Neural cell (in vitro differentiated cells): ENCODE measurements at regions not wholly inside any gene's neighbourhood (a gene's known extent, or its start where the extent isn't known, plus 50 kb on each side); places are given as distances from the start of the nearest gene placed in this dataset.

ENCODE experiments used
- H2AFZ ChIP-seq: fragments of 200-600, 300-800 bp; sonication (generic), shearing (Covaris generic); 2 replicates; pipeline ENCODE4 v1.6.0; 2014; ENCODE audit warnings: low read depth, mild to moderate bottlenecking, antibody characterized with exemption, low read length, moderate library complexity
- H3F3A ChIP-seq: fragments of 200-600 bp; shearing (Covaris generic); 2 replicates; pipeline ENCODE4 v1.6.1; 2016; ENCODE audit warnings: mild to moderate bottlenecking, moderate library complexity, mixed read lengths, antibody characterized with exemption, low read length; ENCODE audit not compliant: insufficient read depth, poor library complexity, severe bottlenecking
- H3K27ac ChIP-seq: fragments of 200-600, 300-800 bp; sonication (generic), shearing (Covaris generic); 2 replicates; pipeline ENCODE4 v1.5.1; 2014; ENCODE audit warnings: mild to moderate bottlenecking, low read length, moderate library complexity
- H3K27me3 ChIP-seq: fragments of 300-800, 200-600 bp; sonication (generic), shearing (Covaris generic); 2 replicates; pipeline ENCODE4 v1.6.0; 2014; ENCODE audit warnings: mild to moderate bottlenecking, low read depth, low read length, moderate library complexity; ENCODE audit not compliant: insufficient read depth
- H3K36me3 ChIP-seq: fragments of 300-800, 200-600 bp; sonication (generic), shearing (Covaris generic); 2 replicates; pipeline ENCODE4 v1.5.1; 2014; ENCODE audit warnings: mild to moderate bottlenecking, antibody characterized with exemption, low read length, moderate library complexity; ENCODE audit not compliant: insufficient read depth
- H3K4me2 ChIP-seq: fragments of 300-800, 200-600 bp; sonication (generic), shearing (Covaris generic); 2 replicates; pipeline ENCODE4 v1.6.0; 2014; ENCODE audit warnings: mild to moderate bottlenecking, low read length
- H3K4me3 ChIP-seq: fragments of 300-800, 200-600 bp; sonication (generic), shearing (Covaris generic); 2 replicates; pipeline ENCODE4 v1.5.1; 2014; ENCODE audit warnings: mild to moderate bottlenecking, low read length, moderate library complexity
- H3K79me2 ChIP-seq: fragments of 200-600 bp; shearing (Covaris generic); replicated peaks from 2 replicates; pipeline ENCODE4 v1.6.0; 2014; ENCODE audit warnings: mild to moderate bottlenecking, low read length, moderate library complexity; ENCODE audit not compliant: insufficient read depth
- H3K9ac ChIP-seq: fragments of 300-800, 200-600 bp; sonication (generic), shearing (Covaris generic); 2 replicates; pipeline ENCODE4 v1.6.1; 2016; ENCODE audit warnings: mild to moderate bottlenecking, low read length, mixed read lengths
- H3K9me2 ChIP-seq: fragments of 200-600 bp; shearing (Covaris generic); 2 replicates; pipeline ENCODE4 v1.6.1; 2016; ENCODE audit warnings: mild to moderate bottlenecking, low read length, mixed read lengths; ENCODE audit not compliant: insufficient read depth
- H3K9me3 ChIP-seq: fragments of 200-600, 300-800 bp; sonication (generic), shearing (Covaris generic); 2 replicates; pipeline ENCODE4 v1.6.1; 2016; ENCODE audit warnings: mild to moderate bottlenecking, mixed run types, low read length, moderate library complexity, mixed read lengths
- H4K20me1 ChIP-seq: fragments of 200-600 bp; shearing (Covaris generic); 2 replicates; pipeline ENCODE4 v1.6.1; 2016; ENCODE audit warnings: mild to moderate bottlenecking, mixed run types; ENCODE audit not compliant: insufficient read depth
- CTCF ChIP-seq: fragments of 450-650 bp; IDR thresholded peaks from 2 replicates; pipeline ENCODE4 v1.5.1; 2014; ENCODE audit warnings: antibody characterized with exemption, mild to moderate bottlenecking, moderate library complexity; ENCODE audit not compliant: poor library complexity, severe bottlenecking
- EP300 ChIP-seq: fragments of 450-650 bp; conservative IDR thresholded peaks from 2 replicates; pipeline ENCODE4 v1.6.1; 2014; ENCODE audit warnings: antibody characterized with exemption, mild to moderate bottlenecking, moderate library complexity; ENCODE audit not compliant: poor library complexity, severe bottlenecking
- EZH2 ChIP-seq: fragments of 200-600, 300-800 bp; shearing (Covaris generic), sonication (generic); IDR thresholded peaks from 2 replicates; pipeline ENCODE4 v1.6.1; 2014; ENCODE audit warnings: antibody characterized with exemption, low read length, borderline replicate concordance, mild to moderate bottlenecking; ENCODE audit not compliant: insufficient read depth, poor library complexity, severe bottlenecking
- MXI1 ChIP-seq: fragments of 450-650 bp; conservative IDR thresholded peaks from 2 replicates; pipeline ENCODE4 v1.6.1; 2014; ENCODE audit warnings: antibody characterized with exemption, mild to moderate bottlenecking; ENCODE audit not compliant: poor library complexity, severe bottlenecking
- POLR2AphosphoS5 ChIP-seq: IDR thresholded peaks from 2 replicates; pipeline ENCODE4 v1.6.1; 2012
- RAD21 ChIP-seq: fragments of 450-650 bp; conservative IDR thresholded peaks from 2 replicates; pipeline ENCODE4 v1.6.1; 2014; ENCODE audit warnings: antibody characterized with exemption, mild to moderate bottlenecking, moderate library complexity
- REST ChIP-seq: IDR thresholded peaks from 2 replicates; pipeline ENCODE4 v1.6.1; 2012; ENCODE audit warnings: borderline replicate concordance
- SMC3 ChIP-seq: fragments of 450-650 bp; conservative IDR thresholded peaks from 2 replicates; pipeline ENCODE4 v1.6.1; 2014; ENCODE audit warnings: antibody characterized with exemption, mild to moderate bottlenecking, moderate library complexity; ENCODE audit not compliant: poor library complexity
- TAF1 ChIP-seq: IDR thresholded peaks from 2 replicates; pipeline ENCODE4 v1.6.1; 2012; ENCODE audit warnings: low read depth

GRCh38 chr3:71874618-71875017, 89.7 kb upstream of the PROK2 start:
- no peak overlapping the region for H3K27ac ChIP-seq
- H3K9ac ChIP-seq, result no peak overlapping the region
- no peaks in the 10 kb centered on the region for H3K27me3 ChIP-seq
- no peaks in the 10 kb centered on the region for H3F3A ChIP-seq
- H3K4me2 ChIP-seq, result no peak overlapping the region
- H4K20me1 ChIP-seq, result no peaks in the 10 kb centered on the region
- H3K79me2 ChIP-seq, result no peaks in the 10 kb centered on the region
- no peaks in the 10 kb centered on the region for H3K36me3 ChIP-seq
- no peaks in the 10 kb centered on the region for H3K9me2 ChIP-seq
- TF ChIP-seq EP300, result no peak
- no peak for TF ChIP-seq MXI1
- TF ChIP-seq RAD21, result no peak
- TF ChIP-seq POLR2AphosphoS5, result no peak
- TF ChIP-seq TAF1, result no peak
- no peaks in the 10 kb centered on the region for H3K9me3 ChIP-seq
- H2AFZ ChIP-seq, result no peak overlapping the region
- H3K4me3 ChIP-seq, result no peak overlapping the region

GRCh38 chr3:71873093-71873611, 88.2 kb upstream of the PROK2 start:
- H4K20me1 ChIP-seq, result no peaks in the 10 kb centered on the region
- H3F3A ChIP-seq, result no peaks in the 10 kb centered on the region
- H3K4me3 ChIP-seq, result no peak overlapping the region
- H3K27ac ChIP-seq, result no peak overlapping the region
- H3K36me3 ChIP-seq, result no peaks in the 10 kb centered on the region
- H3K9ac ChIP-seq, result no peak overlapping the region
- TF ChIP-seq POLR2AphosphoS5 (no peak), EZH2 (no peak), RAD21 (no peak), SMC3 (no peak), REST (no peak), EP300 (no peak), MXI1 (no peak), TAF1 (no peak), CTCF (no peak)
- H2AFZ ChIP-seq, result no peak overlapping the region
- no peaks in the 10 kb centered on the region for H3K79me2 ChIP-seq
- H3K9me2 ChIP-seq, result no peaks in the 10 kb centered on the region
- H3K27me3 ChIP-seq, result no peaks in the 10 kb centered on the region
- H3K9me3 ChIP-seq, result no peaks in the 10 kb centered on the region
- H3K4me2 ChIP-seq, result no peak overlapping the region
